Activated naive CD4-positive, alpha-beta T cell treated with anti-CD3 and anti-CD28 coated beads for 36 hours (primary cell): ENCODE measurements at regions not wholly inside any gene's neighbourhood (a gene's known extent, or its start where the extent isn't known, plus 50 kb on each side); places are given as distances from the start of the nearest gene placed in this dataset.

Experiments used
- CTCF ChIA-PET: fragments of 350-600 bp; sonication (Branson Sonifier 250); formaldehyde crosslinking; loops from one replicate; lab custom pipeline; 2021; ENCODE audit warnings: antibody characterized with exemption; lab: Charles Lee
- DNase-seq: peaks from one replicate; pipeline ENCODE4 v3.0.0-alpha.2; 2020
- H3K27ac Mint-ChIP-seq: one replicate; pipeline ENCODE4 v1.8.0; 2021; ENCODE audit warnings: mild to moderate bottlenecking, mixed read lengths
- H3K27me3 Mint-ChIP-seq: one replicate; pipeline ENCODE4 v1.8.0; 2021; ENCODE audit warnings: low read depth, mixed read lengths
- H3K36me3 Mint-ChIP-seq: one replicate; pipeline ENCODE4 v1.8.0; 2021; ENCODE audit warnings: low read depth, mixed read lengths
- H3K4me1 Mint-ChIP-seq: one replicate; pipeline ENCODE4 v1.8.0; 2021; ENCODE audit warnings: low read depth, mixed read lengths
- H3K4me3 Mint-ChIP-seq: one replicate; pipeline ENCODE4 v1.8.0; 2021; ENCODE audit warnings: mild to moderate bottlenecking, moderate library complexity, mixed read lengths
- H3K9me3 Mint-ChIP-seq: one replicate; pipeline ENCODE4 v1.8.0; 2021; ENCODE audit warnings: mixed read lengths
- intact Hi-C: fragments of 100-400 bp; cut with micrococcal nuclease; formaldehyde crosslinking; loops from one replicate; pipeline ENCODE4 v1.15.1; 2023

GRCh38 chr4:59195839-59196238 lies 2004.3 kb upstream of the ADGRL3 start:
- Mint-ChIP-seq H3K4me1 (no peaks in the 10 kb centered on the region), H3K36me3 (no peaks in the 10 kb centered on the region), H3K27ac (no peak overlapping the region), H3K27me3 (no peaks in the 10 kb centered on the region), H3K4me3 (no peak overlapping the region), H3K9me3 (peaks cover 8% of the 10 kb centered on the region)
- DNase-seq = no peak
- intact Hi-C loops = no loop called here
- CTCF ChIA-PET = no interaction called here

- Mint-ChIP-seq H3K27me3 (no peaks in the 10 kb centered on the region), H3K36me3 (no peaks in the 10 kb centered on the region), H3K9me3 (peaks cover 7% of the 10 kb centered on the region), H3K4me3 (no peak overlapping the region), H3K4me1 (no peaks in the 10 kb centered on the region), H3K27ac (no peak overlapping the region)
- intact Hi-C loops = no loop called here
- no peak for DNase-seq
- CTCF ChIA-PET = no interaction called here
These were observed 1999.1 kb upstream of the ADGRL3 start for GRCh38 chr4:59200992-59201391.

- intact Hi-C loops = no loop called here
These were observed 1982.1 kb upstream of the ADGRL3 start for GRCh38 chr4:59217910-59218631.

GRCh38 chr4:59222221-59222620 lies 1977.9 kb upstream of the ADGRL3 start:
- H3K9me3 Mint-ChIP-seq = peaks cover 8% of the 10 kb centered on the region

More at GRCh38 chr4:59217910-59218631, 1982.1 kb upstream of the ADGRL3 start:
- no peak overlapping the region for H3K4me3 Mint-ChIP-seq
- H3K9me3 Mint-ChIP-seq = peaks cover 9% of the 10 kb centered on the region
- CTCF ChIA-PET = no interaction called here
- H3K27ac Mint-ChIP-seq = no peak overlapping the region
- H3K27me3 Mint-ChIP-seq = no peaks in the 10 kb centered on the region
- no peaks in the 10 kb centered on the region for H3K4me1 Mint-ChIP-seq
- DNase-seq = no peak
- H3K36me3 Mint-ChIP-seq = no peaks in the 10 kb centered on the region

GRCh38 chr4:59223292-59223941 lies 1976.7 kb upstream of the ADGRL3 start:
- intact Hi-C loops = no loop called here
- H3K4me3 Mint-ChIP-seq = no peak overlapping the region
- peaks cover 8% of the 10 kb centered on the region for H3K9me3 Mint-ChIP-seq
- no peaks in the 10 kb centered on the region for H3K27me3 Mint-ChIP-seq
- H3K27ac Mint-ChIP-seq = no peak overlapping the region
- no peaks in the 10 kb centered on the region for H3K36me3 Mint-ChIP-seq
- no peak for DNase-seq
- CTCF ChIA-PET = no interaction called here
- no peaks in the 10 kb centered on the region for H3K4me1 Mint-ChIP-seq

More at GRCh38 chr4:59222221-59222620, 1977.9 kb upstream of the ADGRL3 start:
- H3K4me1 Mint-ChIP-seq = no peaks in the 10 kb centered on the region
- H3K36me3 Mint-ChIP-seq = no peaks in the 10 kb centered on the region
- no peak overlapping the region for H3K4me3 Mint-ChIP-seq
- intact Hi-C loops = no loop called here
- no peak overlapping the region for H3K27ac Mint-ChIP-seq
- DNase-seq = no peak
- CTCF ChIA-PET = no interaction called here
- H3K27me3 Mint-ChIP-seq = no peaks in the 10 kb centered on the region

- H3K27me3 Mint-ChIP-seq = no peaks in the 10 kb centered on the region
- H3K4me1 Mint-ChIP-seq = no peaks in the 10 kb centered on the region
- no peaks in the 10 kb centered on the region for H3K36me3 Mint-ChIP-seq
- intact Hi-C loops = no loop called here
- H3K27ac Mint-ChIP-seq = no peak overlapping the region
- no peak for DNase-seq
- CTCF ChIA-PET = no interaction called here
- H3K9me3 Mint-ChIP-seq = peaks cover 15% of the 10 kb centered on the region
- H3K4me3 Mint-ChIP-seq = no peak overlapping the region
These were observed 1961.9 kb upstream of the ADGRL3 start for GRCh38 chr4:59238212-59238611.

- Mint-ChIP-seq H3K36me3 (no peaks in the 10 kb centered on the region), H3K27me3 (no peaks in the 10 kb centered on the region), H3K27ac (no peak overlapping the region), H3K9me3 (peaks cover 12% of the 10 kb centered on the region), H3K4me3 (no peak overlapping the region), H3K4me1 (no peaks in the 10 kb centered on the region)
- intact Hi-C loops = loop anchor here (10.0 kb wide), 1 partner anchor 625 kb away; no protein-coding TSS in a partner anchor
- CTCF ChIA-PET = no interaction called here
- DNase-seq = no peak
These were observed 1960.1 kb upstream of the ADGRL3 start for GRCh38 chr4:59240011-59240410.

GRCh38 chr4:59243038-59243437 lies 1957.1 kb upstream of the ADGRL3 start:
- no peaks in the 10 kb centered on the region for H3K4me1 Mint-ChIP-seq

GRCh38 chr4:59247032-59247431 lies 1953.1 kb upstream of the ADGRL3 start:
- CTCF ChIA-PET = no interaction called here
- Mint-ChIP-seq H3K27me3 (no peaks in the 10 kb centered on the region), H3K27ac (no peak overlapping the region), H3K4me3 (no peak overlapping the region), H3K4me1 (no peaks in the 10 kb centered on the region), H3K9me3 (peaks cover 3% of the 10 kb centered on the region), H3K36me3 (no peaks in the 10 kb centered on the region)
- no peak for DNase-seq
- intact Hi-C loops = loop anchor here (5.0 to 10.0 kb wide), 2 partner anchors 618 to 955 kb away; no protein-coding TSS in a partner anchor

More at GRCh38 chr4:59243038-59243437, 1957.1 kb upstream of the ADGRL3 start:
- no peak overlapping the region for H3K4me3 Mint-ChIP-seq
- no peak overlapping the region for H3K27ac Mint-ChIP-seq
- intact Hi-C loops = loop anchor here (10.0 kb wide), 1 partner anchor 622 kb away; no protein-coding TSS in a partner anchor
- DNase-seq = no peak
- CTCF ChIA-PET = no interaction called here
- H3K36me3 Mint-ChIP-seq = no peaks in the 10 kb centered on the region
- peaks cover 11% of the 10 kb centered on the region for H3K9me3 Mint-ChIP-seq
- no peaks in the 10 kb centered on the region for H3K27me3 Mint-ChIP-seq

GRCh38 chr4:59248313-59248712 lies 1951.8 kb upstream of the ADGRL3 start:
- CTCF ChIA-PET = interaction anchor here (1.1 kb wide), 1 partner anchor 26 kb away, joined by 3 read pairs; no protein-coding TSS in a partner anchor
- Mint-ChIP-seq H3K4me1 (no peaks in the 10 kb centered on the region), H3K36me3 (no peaks in the 10 kb centered on the region), H3K4me3 (no peak overlapping the region), H3K9me3 (no peaks in the 10 kb centered on the region), H3K27ac (no peak overlapping the region), H3K27me3 (no peaks in the 10 kb centered on the region)
- DNase-seq = no peak
- intact Hi-C loops = loop anchor here (5.0 to 10.0 kb wide), 2 partner anchors 616 to 954 kb away; no protein-coding TSS in a partner anchor

GRCh38 chr4:59249110-59249509 lies 1951.0 kb upstream of the ADGRL3 start:
- intact Hi-C loops = loop anchor here (5.0 to 10.0 kb wide), 2 partner anchors 616 to 953 kb away; no protein-coding TSS in a partner anchor
- H3K27ac Mint-ChIP-seq = no peak overlapping the region
- no peaks in the 10 kb centered on the region for H3K4me1 Mint-ChIP-seq
- CTCF ChIA-PET = no interaction called here
- no peaks in the 10 kb centered on the region for H3K27me3 Mint-ChIP-seq
- H3K4me3 Mint-ChIP-seq = no peak overlapping the region
- no peak for DNase-seq
- H3K9me3 Mint-ChIP-seq = no peaks in the 10 kb centered on the region
- H3K36me3 Mint-ChIP-seq = no peaks in the 10 kb centered on the region

- no peak for DNase-seq
- intact Hi-C loops = no loop called here
- Mint-ChIP-seq H3K36me3 (no peaks in the 10 kb centered on the region), H3K9me3 (peaks cover 10% of the 10 kb centered on the region), H3K27me3 (no peaks in the 10 kb centered on the region), H3K27ac (no peak overlapping the region), H3K4me1 (no peaks in the 10 kb centered on the region), H3K4me3 (no peak overlapping the region)
- CTCF ChIA-PET = no interaction called here
These were observed 1942.1 kb upstream of the ADGRL3 start for GRCh38 chr4:59258002-59258401.

GRCh38 chr4:59307609-59308008 lies 1892.5 kb upstream of the ADGRL3 start:
- no peak for DNase-seq
- no peaks in the 10 kb centered on the region for H3K4me1 Mint-ChIP-seq
- H3K36me3 Mint-ChIP-seq = no peaks in the 10 kb centered on the region
- no peak overlapping the region for H3K27ac Mint-ChIP-seq
- H3K4me3 Mint-ChIP-seq = no peak overlapping the region
- peaks cover 3% of the 10 kb centered on the region for H3K9me3 Mint-ChIP-seq
- no peaks in the 10 kb centered on the region for H3K27me3 Mint-ChIP-seq
- CTCF ChIA-PET = no interaction called here
- intact Hi-C loops = no loop called here
